ENCODE measurements at regions not wholly inside any gene's neighbourhood (a gene's known extent, or its start where the extent isn't known, plus 50 kb on each side); places are given as distances from the start of the nearest gene placed in this dataset.

DNA sequence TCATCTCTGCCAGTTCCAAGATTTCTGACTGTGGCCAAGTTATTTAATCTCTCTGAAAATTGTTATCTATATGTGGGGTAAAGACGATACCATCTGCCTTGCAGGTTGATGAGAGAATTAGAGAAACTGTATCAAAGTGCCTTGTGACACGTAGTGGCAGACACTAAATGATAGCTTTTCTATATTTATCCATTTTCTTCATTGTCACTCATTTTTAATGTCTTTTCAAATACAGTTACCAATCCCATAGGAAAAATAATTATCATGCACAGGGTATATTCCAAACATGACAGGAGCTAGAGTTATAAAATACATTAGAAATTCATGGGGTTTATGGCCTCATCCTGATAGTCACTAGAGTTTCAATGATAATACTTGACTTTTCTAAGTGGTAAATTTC lies 95.6 kb upstream of the NOL4 start:
- FAIRE-seq (no peak), DNase-seq (ENCODE audit: low read depth in 1 of 2, low spot score in 2 of 2) (no peak)
- Histone ChIP-seq H3K56ac (replicated peaks; ENCODE audit: insufficient read length, low read depth, low read length) (no peak overlapping the region), H4K5ac (ENCODE audit: insufficient read length, low read depth, low read length) (no peak overlapping the region), H3K4me2 (ENCODE audit: insufficient read depth in 1 of 2, low read depth in 2 of 2, low read length in 2 of 2) (no peak overlapping the region), H2BK15ac (ENCODE audit: low read length) (no peak overlapping the region), H4K20me1 (replicated peaks in 1 of 2; ENCODE audit: control insufficient read depth in 1 of 2, insufficient read depth in 2 of 2, low read length in 2 of 2) (no peaks in the 10 kb centered on the region), H4K8ac (ENCODE audit: extremely low read depth, insufficient read depth, low read length) (no peak overlapping the region), H3K18ac (ENCODE audit: extremely low read depth, low read length) (no peak overlapping the region), H3K79me1 (ENCODE audit: low read depth, low read length) (no peaks in the 10 kb centered on the region), H3K4me3 (ENCODE audit: extremely low read depth in 1 of 4, insufficient read depth in 2 of 4, low read depth in 3 of 4, low read length in 4 of 4) (no peak overlapping the region), H2BK20ac (ENCODE audit: low read length) (no peak overlapping the region), H3K14ac (ENCODE audit: insufficient read length) (no peak overlapping the region), H2BK120ac (replicated peaks; ENCODE audit: low read depth, low read length) (no peak overlapping the region), H2AK5ac (ENCODE audit: low read depth, low read length) (no peak overlapping the region), H3K4ac (replicated peaks; ENCODE audit: insufficient read length, low read depth, low read length) (no peak overlapping the region), H2BK12ac (ENCODE audit: low read depth, low read length) (no peak overlapping the region), H3K23me2 (ENCODE audit: low read depth, low read length) (no peaks in the 10 kb centered on the region), H3K27ac (ENCODE audit: low read depth, low read length) (no peak overlapping the region), H3K9ac (replicated peaks in 1 of 4; ENCODE audit: extremely low read depth in 1 of 4, low read depth in 3 of 4, low read length in 3 of 4) (no peak overlapping the region), H3K9me3 (ENCODE audit: insufficient read depth in 2 of 2, low read depth in 1 of 2, low read length in 1 of 2) (no peaks in the 10 kb centered on the region; a peak in 1 of 4 replicates), H2AFZ (ENCODE audit: low read length) (no peak overlapping the region), H2BK5ac (ENCODE audit: low read depth, low read length) (no peak overlapping the region), H3K23ac (ENCODE audit: insufficient read length) (no peak overlapping the region), H3K36me3 (ENCODE audit: control insufficient read depth in 2 of 4, insufficient read depth in 4 of 4, low read length in 3 of 4) (no peaks in the 10 kb centered on the region), H3K27me3 (replicated peaks in 1 of 4; ENCODE audit: control insufficient read depth in 3 of 4, extremely low read depth in 1 of 4, insufficient read depth in 3 of 4, low read length in 3 of 4) (no peaks in the 10 kb centered on the region), H3K79me2 (ENCODE audit: control insufficient read depth in 1 of 2, insufficient read depth in 2 of 2, low read length in 2 of 2) (no peaks in the 10 kb centered on the region), H4K91ac (replicated peaks; ENCODE audit: insufficient read length, low read length) (no peak overlapping the region), H3K4me1 (replicated peaks in 1 of 4; ENCODE audit: control insufficient read depth in 3 of 4, insufficient read depth in 4 of 4, low read length in 3 of 4) (no peaks in the 10 kb centered on the region)
- 79% methylated on average over 2 of the region's 2 CpGs; no CpG with 5 or more reads in 1 of the 2 experiments for WGBS, 2 experiments (ENCODE audit: extremely low coverage in 1 of 2, insufficient coverage in 1 of 2, insufficient read length in 1 of 2, insufficient replicate concordance in 2 of 2, low coverage in 1 of 2, low lambda C conversion rate in 2 of 2, missing lambda C conversion rate in 1 of 2)
- ChIA-PET CTCF (ENCODE audit: partially characterized antibody) (interaction anchor here (3.4 to 6.7 kb wide), 2 partner anchors 162 to 197 kb away, joined by 19 to 81 read pairs; no protein-coding TSS in a partner anchor), POLR2A (ENCODE audit: partially characterized antibody) (no interaction called here)
- TF ChIP-seq HDAC2 (IDR thresholded peaks at IDR 0.05; ENCODE audit: borderline replicate concordance in 1 of 2, low read depth in 2 of 2, low read length in 2 of 2) (no peak), PHF8 (conservative IDR thresholded peaks at IDR 0.05; ENCODE audit: low read depth, low read length) (no peak), CBX5 (IDR thresholded peaks at IDR 0.05; ENCODE audit: low read depth, low read length) (no peak), CTBP2 (IDR thresholded peaks at IDR 0.05; ENCODE audit: borderline replicate concordance, insufficient read depth, insufficient read length, low read length) (no peak), NRF1 (IDR thresholded peaks at IDR 0.05; ENCODE audit: low read depth, low read length) (no peak), NANOG (IDR thresholded peaks at IDR 0.05; ENCODE audit: insufficient read depth, low read depth, low read length, poor library complexity, severe bottlenecking) (no peak), JUN (IDR thresholded peaks at IDR 0.05; ENCODE audit: low read depth, low read length) (no peak), CBX8 (IDR thresholded peaks at IDR 0.05; ENCODE audit: borderline replicate concordance, low read depth, low read length) (no peak), BRCA1 (IDR thresholded peaks at IDR 0.05; ENCODE audit: low read depth, low read length) (no peak)
- TF ChIP-seq, protein P1, sequence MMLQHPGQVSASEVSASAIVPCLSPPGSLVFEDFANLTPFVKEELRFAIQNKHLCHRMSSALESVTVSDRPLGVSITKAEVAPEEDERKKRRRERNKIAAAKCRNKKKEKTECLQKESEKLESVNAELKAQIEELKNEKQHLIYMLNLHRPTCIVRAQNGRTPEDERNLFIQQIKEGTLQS (IDR thresholded peaks at IDR 0.05; ENCODE audit: insufficient read depth, low read depth, low read length): no peak
- TF ChIP-seq, protein P2, sequence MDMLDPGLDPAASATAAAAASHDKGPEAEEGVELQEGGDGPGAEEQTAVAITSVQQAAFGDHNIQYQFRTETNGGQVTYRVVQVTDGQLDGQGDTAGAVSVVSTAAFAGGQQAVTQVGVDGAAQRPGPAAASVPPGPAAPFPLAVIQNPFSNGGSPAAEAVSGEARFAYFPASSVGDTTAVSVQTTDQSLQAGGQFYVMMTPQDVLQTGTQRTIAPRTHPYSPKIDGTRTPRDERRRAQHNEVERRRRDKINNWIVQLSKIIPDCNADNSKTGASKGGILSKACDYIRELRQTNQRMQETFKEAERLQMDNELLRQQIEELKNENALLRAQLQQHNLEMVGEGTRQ (IDR thresholded peaks at IDR 0.05; ENCODE audit: low read length): no peak
